HepG2 (cell line): ENCODE measurements at regions not wholly inside any gene's neighbourhood (a gene's known extent, or its start where the extent isn't known, plus 50 kb on each side); places are given as distances from the start of the nearest gene placed in this dataset.

Experiments used
- ATAC-seq: fragments of 200-7000 bp; cut with Tn5 transposase; 3 replicates; pipeline ENCODE4 v1.9.1; 2020; ENCODE audit warnings: mild to moderate bottlenecking, moderate library complexity
- BruUV-seq: library from RNA; stranded (reverse); fragments of 400-500 nt; replicated peaks from 2 replicates; lab custom pipeline; 2021; lab: Mats Ljungman, UMichigan
- CTCF ChIA-PET: fragments of 300-600 bp; formaldehyde crosslinking; extraction: SDS; loops from one replicate; lab custom pipeline; 2021; ENCODE audit warnings: low total read pairs, inconsistent platforms, low intra/inter-chr PET ratio; lab: Yijun Ruan, JAX
- POLR2A ChIA-PET: fragments of 350-600 bp; sonication (Branson Sonifier 250); formaldehyde crosslinking; loops from one replicate; lab custom pipeline; 2020; ENCODE audit warnings: antibody characterized with exemption, inconsistent platforms; lab: Yijun Ruan, JAX
- DNase-seq: peaks from one replicate; pipeline ENCODE4 v3.0.0-alpha.2; 2015; ENCODE audit warnings: low spot score
- FAIRE-seq: peaks from 3 replicates; lab custom pipeline; 2011; peaks lifted over from hg19 to GRCh38; lab: Jason Lieb, UNC
- H2AFZ ChIP-seq: one replicate; pipeline ENCODE4 v1.6.1; 2011; ENCODE audit warnings: low read length, inconsistent platforms
- H3K27ac ChIP-seq: fragments of 300-600 bp; 3 replicates; pipeline ENCODE4 v1.8.0; 2011; ENCODE audit warnings: mixed run types, mild to moderate bottlenecking, mixed read lengths, low read length, inconsistent platforms; ENCODE audit not compliant: insufficient read depth; ENCODE audit errors: extremely low read length
- H3K27me3 ChIP-seq, 2 experiments: fragments of 200-600 bp in 1 of 2; 2 replicates in 1 of 2; 3 replicates in 1 of 2; pipeline versions ENCODE4 v1.6.0 to v1.8.0; 2011; ENCODE audit warnings: low read length in 2 of 2, mild to moderate bottlenecking in 2 of 2, moderate library complexity in 2 of 2, inconsistent platforms in 1 of 2; ENCODE audit not compliant: insufficient read depth in 2 of 2, control insufficient read depth in 1 of 2
- H3K36me3 ChIP-seq, 2 experiments: fragments of 200-600 bp in 1 of 2; replicated peaks in 1 of 2; 2 replicates in 1 of 2; 3 replicates in 1 of 2; pipeline versions ENCODE4 v1.5.1 to v1.8.0; 2011; ENCODE audit warnings: low read length in 2 of 2, inconsistent platforms in 1 of 2; ENCODE audit not compliant: insufficient read depth in 2 of 2, control insufficient read depth in 1 of 2
- H3K4me1 ChIP-seq: 2 replicates; pipeline ENCODE4 v1.5.1; 2012; ENCODE audit warnings: low read length, inconsistent platforms; ENCODE audit not compliant: insufficient read depth
- H3K4me2 ChIP-seq: 2 replicates; pipeline ENCODE4 v1.6.0; 2011; ENCODE audit warnings: low read depth, low read length, inconsistent platforms
- H3K4me3 ChIP-seq, 3 experiments: fragments of 200-600 bp in 1 of 3; sonication (generic), shearing (Covaris generic) in 1 of 3; replicated peaks in 1 of 3; 2 replicates each; pipeline ENCODE4 v1.5.1; 2011 to 2016; ENCODE audit warnings: low read length in 3 of 3, inconsistent platforms in 2 of 3, low read depth in 2 of 3, mild to moderate bottlenecking in 2 of 3, control low read depth in 1 of 3, mixed read lengths in 1 of 3; ENCODE audit not compliant: insufficient read depth in 1 of 3
- H3K79me2 ChIP-seq: one replicate; pipeline ENCODE4 v1.6.1; 2011; ENCODE audit warnings: low read length, inconsistent platforms; ENCODE audit not compliant: insufficient read depth
- H3K9ac ChIP-seq: 2 replicates; pipeline ENCODE4 v1.6.0; 2011; ENCODE audit warnings: mild to moderate bottlenecking, low read depth, low read length, inconsistent platforms; ENCODE audit not compliant: insufficient read depth
- H3K9me3 ChIP-seq: 2 replicates; pipeline ENCODE4 v1.5.1; 2012; ENCODE audit warnings: mild to moderate bottlenecking, low read length
- H4K20me1 ChIP-seq: 2 replicates; pipeline ENCODE4 v1.6.0; 2011; ENCODE audit warnings: inconsistent platforms, mild to moderate bottlenecking, low read length, moderate library complexity; ENCODE audit not compliant: insufficient read depth
- FOXA3 ChIP-seq: IDR thresholded peaks from 2 replicates; pipeline ENCODE4 v1.6.1; 2016; ENCODE audit warnings: missing genetic modification reagents, missing compliant biosample characterization
- JUNB ChIP-seq: sonication (generic); formaldehyde crosslinking; IDR thresholded peaks from 2 replicates; pipeline ENCODE4 v1.8.0; 2022; ENCODE audit warnings: missing genetic modification reagents, mild to moderate bottlenecking, borderline replicate concordance
- MXD4 ChIP-seq: IDR thresholded peaks from 2 replicates; pipeline ENCODE4 v1.6.1; 2016; ENCODE audit warnings: mild to moderate bottlenecking, missing biosample characterization, missing genetic modification reagents
- POGZ ChIP-seq: sonication (generic); formaldehyde crosslinking; IDR thresholded peaks from 2 replicates; pipeline ENCODE4 v1.4.0; 2020; ENCODE audit warnings: mild to moderate bottlenecking, missing genetic modification reagents
- ZBTB25 ChIP-seq: IDR thresholded peaks from 2 replicates; pipeline ENCODE4 v1.6.1; 2018; ENCODE audit warnings: missing genetic modification reagents
- ZFP90 ChIP-seq: sonication (generic); formaldehyde crosslinking; IDR thresholded peaks from 2 replicates; pipeline ENCODE4 v1.8.0; 2022; ENCODE audit warnings: missing genetic modification reagents, mild to moderate bottlenecking, inconsistent platforms, borderline replicate concordance
- ZNF512 ChIP-seq: sonication (generic); formaldehyde crosslinking; IDR thresholded peaks from 2 replicates; pipeline ENCODE4 v1.4.0; 2020; ENCODE audit warnings: mild to moderate bottlenecking, missing genetic modification reagents
- ZNF543 ChIP-seq: sonication (generic); formaldehyde crosslinking; IDR thresholded peaks from 2 replicates; pipeline ENCODE4 v1.4.0; 2020; ENCODE audit warnings: mild to moderate bottlenecking, missing genetic modification reagents
- in situ Hi-C: cut with HindIII; loops from 2 replicates; pipeline ENCODE4 v1.10.0; 2017; ENCODE audit warnings: low pct_unique_long_range_greater_than_20kb; ENCODE audit not compliant: extremely low pct_ligation_motif_present
- intact Hi-C: fragments of 100-400 bp; cut with micrococcal nuclease; formaldehyde crosslinking; loops from one replicate; pipeline ENCODE4 v1.10.0; 2022; ENCODE audit not compliant: unreplicated experiment

GRCh38 chr12:22743700-22744099 lies 118.7 kb downstream of the ETNK1 start:
- H3K27ac ChIP-seq: no peak overlapping the region
- in situ Hi-C loops: no loop called here
- POLR2A ChIA-PET: no interaction called here

More at GRCh38 chr12:22743700-22744099, 118.7 kb downstream of the ETNK1 start:
- no peak for TF ChIP-seq ZNF543
- TF ChIP-seq ZNF512 (CRISPR knock-in tag): no peak
- no peak for TF ChIP-seq JUNB (CRISPR knock-in tag)
- TF ChIP-seq ZFP90 (CRISPR knock-in tag): no peak
- no peak for TF ChIP-seq ZBTB25
- no peak for TF ChIP-seq FOXA3
- no peak for TF ChIP-seq POGZ (CRISPR knock-in tag)
- no peak for TF ChIP-seq MXD4 (CRISPR knock-in tag)
- H3K79me2 ChIP-seq: no peaks in the 10 kb centered on the region
- no peak overlapping the region for H3K4me3 ChIP-seq
- CTCF ChIA-PET: no interaction called here
- DNase-seq (no peak), ATAC-seq (no peak), FAIRE-seq (no peak)
- H3K36me3 ChIP-seq: no peaks in the 10 kb centered on the region
- intact Hi-C loops: no loop called here
- H2AFZ ChIP-seq: no peak overlapping the region
- no peaks in the 10 kb centered on the region for H3K9me3 ChIP-seq
- no peaks in the 10 kb centered on the region; a peak in 1 of 5 replicates for H3K27me3 ChIP-seq
- H4K20me1 ChIP-seq: no peaks in the 10 kb centered on the region
- no peak overlapping the region for H3K9ac ChIP-seq
- no peaks in the 10 kb centered on the region for H3K4me1 ChIP-seq
- H3K4me2 ChIP-seq: no peak overlapping the region
- BruUV-seq: no TSS peak
